ENCODE measurements at regions not wholly inside any gene's neighbourhood (a gene's known extent, or its start where the extent isn't known, plus 50 kb on each side); places are given as distances from the start of the nearest gene placed in this dataset.

- no peak for TF ChIP-seq CTCF (IDR thresholded peaks at IDR 0.05)
- no peaks in the 10 kb centered on the region for H3K9me3 Mint-ChIP-seq
- H3K27ac Mint-ChIP-seq, result no peak overlapping the region
- H3K4me1 Mint-ChIP-seq (ENCODE audit: low read depth), result peaks cover 10% of the 10 kb centered on the region
- DNase-seq, result no peak
- H3K4me3 Mint-ChIP-seq, result no peak overlapping the region
- no peaks in the 10 kb centered on the region for H3K36me3 Mint-ChIP-seq (ENCODE audit: low read depth)
- H3K27me3 Mint-ChIP-seq (ENCODE audit: insufficient read depth), result no peaks in the 10 kb centered on the region
These were observed 1063.9 kb downstream of the SLC6A15 start for GRCh38 chr12:83848702-83849101.

- Mint-ChIP-seq H3K4me1 (ENCODE audit: low read depth) (0 out of 2 replicates have a peak, but pooled peaks cover 8% of the 10 kb centered on the region), H3K36me3 (ENCODE audit: low read depth) (no peaks in the 10 kb centered on the region), H3K4me3 (no peak overlapping the region), H3K9me3 (no peaks in the 10 kb centered on the region), H3K27ac (no peak overlapping the region), H3K27me3 (ENCODE audit: insufficient read depth) (peaks cover 2% of the 10 kb centered on the region; the same call in 1 of the 2 replicates)
- DNase-seq, result no peak
- no peak for TF ChIP-seq CTCF (IDR thresholded peaks at IDR 0.05)
These were observed 1069.1 kb downstream of the SLC6A15 start for GRCh38 chr12:83843541-83843940.

GRCh38 chr12:83841620-83842019, 1071.0 kb downstream of the SLC6A15 start:
- no peaks in the 10 kb centered on the region for H3K36me3 Mint-ChIP-seq (ENCODE audit: low read depth)
- no peak for TF ChIP-seq CTCF (IDR thresholded peaks at IDR 0.05)
- H3K4me3 Mint-ChIP-seq, result no peak overlapping the region
- H3K9me3 Mint-ChIP-seq, result no peaks in the 10 kb centered on the region
- H3K27ac Mint-ChIP-seq, result no peak overlapping the region
- no peak for DNase-seq
- 0 out of 2 replicates have a peak, but pooled peaks cover 8% of the 10 kb centered on the region for H3K4me1 Mint-ChIP-seq (ENCODE audit: low read depth)
- H3K27me3 Mint-ChIP-seq (ENCODE audit: insufficient read depth), result peaks cover 2% of the 10 kb centered on the region; the same call in 1 of the 2 replicates

GRCh38 chr12:83827860-83828259, 1084.7 kb downstream of the SLC6A15 start:
- DNase-seq, result no peak
- Mint-ChIP-seq H3K27ac (no peak overlapping the region), H3K27me3 (ENCODE audit: insufficient read depth) (no peaks in the 10 kb centered on the region), H3K36me3 (ENCODE audit: low read depth) (no peaks in the 10 kb centered on the region), H3K4me3 (no peak overlapping the region), H3K9me3 (no peaks in the 10 kb centered on the region), H3K4me1 (ENCODE audit: low read depth) (0 out of 2 replicates have a peak, but pooled peaks cover 5% of the 10 kb centered on the region)
- peak; percentile 44; the same call in 1 of the 2 replicates for TF ChIP-seq CTCF (IDR thresholded peaks at IDR 0.05)

- no peak for TF ChIP-seq CTCF (IDR thresholded peaks at IDR 0.05)
- no peak for DNase-seq
- Mint-ChIP-seq H3K4me3 (no peak overlapping the region), H3K36me3 (ENCODE audit: low read depth) (no peaks in the 10 kb centered on the region), H3K4me1 (ENCODE audit: low read depth) (0 out of 2 replicates have a peak, but pooled peaks cover 5% of the 10 kb centered on the region), H3K27me3 (ENCODE audit: insufficient read depth) (no peaks in the 10 kb centered on the region), H3K27ac (no peak overlapping the region), H3K9me3 (no peaks in the 10 kb centered on the region)
These were observed 1085.4 kb downstream of the SLC6A15 start for GRCh38 chr12:83827193-83827592.

GRCh38 chr12:83826112-83826511, 1086.5 kb downstream of the SLC6A15 start:
- peak; percentile 50 for DNase-seq
- TF ChIP-seq CTCF (IDR thresholded peaks at IDR 0.05), result peak; percentile 85
- Mint-ChIP-seq H3K27ac (no peak overlapping the region), H3K4me1 (ENCODE audit: low read depth) (0 out of 2 replicates have a peak, but pooled peaks cover 5% of the 10 kb centered on the region), H3K27me3 (ENCODE audit: insufficient read depth) (no peaks in the 10 kb centered on the region), H3K4me3 (no peak overlapping the region), H3K9me3 (no peaks in the 10 kb centered on the region), H3K36me3 (ENCODE audit: low read depth) (no peaks in the 10 kb centered on the region)

All from HFFc6 (cell line).